ENCODE measurements at regions not wholly inside any gene's neighbourhood (a gene's known extent, or its start where the extent isn't known, plus 50 kb on each side); places are given as distances from the start of the nearest gene placed in this dataset.

DNA sequence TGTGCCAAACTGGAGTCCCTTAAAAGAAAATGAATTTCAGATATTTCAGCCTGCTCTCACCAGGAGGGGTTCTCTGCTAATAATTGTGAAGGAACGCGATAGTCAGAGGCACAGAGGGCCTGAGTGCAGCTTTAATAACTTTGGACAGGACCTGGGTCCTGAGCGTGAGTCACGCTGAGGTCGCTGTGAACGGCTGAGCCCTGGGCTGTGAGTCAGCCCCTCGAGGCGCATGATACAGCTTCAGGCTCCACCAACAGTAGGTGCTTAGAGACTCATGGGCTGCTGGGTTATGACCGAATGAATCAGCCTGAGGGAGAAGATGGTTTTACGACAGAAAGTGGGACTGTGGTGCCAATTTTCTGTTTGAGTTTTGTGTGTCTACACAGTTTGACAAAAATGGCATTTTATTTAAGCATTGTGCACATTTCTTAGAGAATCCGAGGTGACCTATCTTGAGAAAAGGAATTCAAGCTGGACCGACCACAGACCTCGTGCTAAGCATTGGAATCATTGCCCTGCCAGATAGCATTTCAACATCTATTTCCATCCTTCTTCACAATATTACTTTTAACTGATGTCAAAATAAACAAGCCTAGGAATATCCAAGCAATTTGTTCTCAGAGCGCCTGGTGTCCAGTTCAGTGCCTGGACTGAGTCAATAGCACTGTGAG lies 183.0 kb downstream of the THBS2 start:
- ChIA-PET CTCF (interaction anchor here (0.8 kb wide), 1 partner anchor 82 kb away, joined by 3 read pairs; no protein-coding TSS in a partner anchor), POLR2A (interaction anchor here (0.6 to 1.3 kb wide), 6 partner anchors 26 to 182 kb away, joined by 3 to 7 read pairs (median 3); no protein-coding TSS in a partner anchor)
- H3K4me3 ChIP-seq (ENCODE audit: low read depth, low read length): no peak overlapping the region
- peak; percentile 99 for DNase-seq (ENCODE audit: low read depth, low spot score)
- TF ChIP-seq, protein P1, sequence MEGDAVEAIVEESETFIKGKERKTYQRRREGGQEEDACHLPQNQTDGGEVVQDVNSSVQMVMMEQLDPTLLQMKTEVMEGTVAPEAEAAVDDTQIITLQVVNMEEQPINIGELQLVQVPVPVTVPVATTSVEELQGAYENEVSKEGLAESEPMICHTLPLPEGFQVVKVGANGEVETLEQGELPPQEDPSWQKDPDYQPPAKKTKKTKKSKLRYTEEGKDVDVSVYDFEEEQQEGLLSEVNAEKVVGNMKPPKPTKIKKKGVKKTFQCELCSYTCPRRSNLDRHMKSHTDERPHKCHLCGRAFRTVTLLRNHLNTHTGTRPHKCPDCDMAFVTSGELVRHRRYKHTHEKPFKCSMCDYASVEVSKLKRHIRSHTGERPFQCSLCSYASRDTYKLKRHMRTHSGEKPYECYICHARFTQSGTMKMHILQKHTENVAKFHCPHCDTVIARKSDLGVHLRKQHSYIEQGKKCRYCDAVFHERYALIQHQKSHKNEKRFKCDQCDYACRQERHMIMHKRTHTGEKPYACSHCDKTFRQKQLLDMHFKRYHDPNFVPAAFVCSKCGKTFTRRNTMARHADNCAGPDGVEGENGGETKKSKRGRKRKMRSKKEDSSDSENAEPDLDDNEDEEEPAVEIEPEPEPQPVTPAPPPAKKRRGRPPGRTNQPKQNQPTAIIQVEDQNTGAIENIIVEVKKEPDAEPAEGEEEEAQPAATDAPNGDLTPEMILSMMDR (IDR thresholded peaks at IDR 0.05; ENCODE audit: insufficient read depth, low read length, missing control alignments): no peak

GRCh38 chr6:169069356-169069755 lies 184.3 kb downstream of the THBS2 start:
- POLR2A ChIA-PET: no interaction called here
- CTCF ChIA-PET: interaction anchor here (1.0 kb wide), 1 partner anchor 25 kb away, joined by 3 read pairs; no protein-coding TSS in a partner anchor
- TF ChIP-seq, protein P1 (IDR thresholded peaks at IDR 0.05; ENCODE audit: insufficient read depth, low read length, missing control alignments): no peak
- H3K4me3 ChIP-seq (ENCODE audit: low read depth, low read length): no peak overlapping the region
- no peak for DNase-seq (ENCODE audit: low read depth, low spot score)

DNA sequence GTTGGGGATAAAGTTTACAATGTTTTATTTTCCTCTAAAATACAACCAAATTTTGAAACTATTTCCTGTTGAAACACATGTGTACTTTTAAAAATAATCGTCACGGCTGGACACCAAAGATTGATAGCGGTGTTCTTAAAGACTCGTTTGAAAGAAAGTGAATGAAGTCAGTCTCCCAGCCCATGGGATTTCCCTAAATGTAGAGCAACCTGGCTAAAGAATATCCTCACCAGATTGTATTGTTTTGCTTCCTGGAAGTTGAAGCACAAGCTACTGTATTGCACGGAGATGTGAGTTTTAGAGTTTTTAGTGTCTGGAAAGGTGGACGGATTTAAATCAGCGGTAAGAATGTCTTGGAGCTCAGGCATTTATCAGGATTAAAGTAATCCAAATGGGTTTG lies 189.5 kb downstream of the THBS2 start:
- ChIA-PET POLR2A (no interaction called here), CTCF (interaction anchor here (1.5 to 1.8 kb wide), 2 partner anchors 10 to 34 kb away, joined by 3 to 5 read pairs; no protein-coding TSS in a partner anchor)
- DNase-seq (ENCODE audit: low read depth, low spot score): no peak
- TF ChIP-seq, protein P1 (IDR thresholded peaks at IDR 0.05; ENCODE audit: insufficient read depth, low read length, missing control alignments): no peak
- H3K4me3 ChIP-seq (ENCODE audit: low read depth, low read length): no peak overlapping the region

DNA sequence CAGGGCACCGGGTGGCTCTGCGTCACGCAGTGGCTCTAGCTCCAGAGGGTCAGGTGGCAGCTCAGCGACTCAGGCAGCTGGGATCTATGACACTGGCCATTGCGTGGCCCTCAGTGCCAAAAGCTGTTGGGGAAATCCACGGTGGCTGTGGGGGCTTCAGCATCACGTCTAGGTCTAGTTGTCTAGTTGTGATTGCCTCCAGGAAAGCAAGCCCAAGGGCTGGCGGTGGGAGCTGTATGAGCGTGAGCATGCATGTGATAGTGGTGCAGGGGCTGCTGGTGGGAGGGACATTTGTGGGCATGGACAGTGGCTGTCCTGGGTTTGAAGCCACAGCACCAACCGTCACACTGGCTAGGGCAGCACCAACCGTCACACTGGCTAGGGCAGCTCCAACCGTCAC lies 191.4 kb downstream of the THBS2 start:
- ChIA-PET CTCF (interaction anchor here (1.8 kb wide), 1 partner anchor 8 kb away, joined by 5 read pairs; no protein-coding TSS in a partner anchor), POLR2A (no interaction called here)
- no peak for DNase-seq (ENCODE audit: low read depth, low spot score)
- TF ChIP-seq, protein P1 (IDR thresholded peaks at IDR 0.05; ENCODE audit: insufficient read depth, low read length, missing control alignments): no peak
- H3K4me3 ChIP-seq (ENCODE audit: low read depth, low read length): no peak overlapping the region

DNA sequence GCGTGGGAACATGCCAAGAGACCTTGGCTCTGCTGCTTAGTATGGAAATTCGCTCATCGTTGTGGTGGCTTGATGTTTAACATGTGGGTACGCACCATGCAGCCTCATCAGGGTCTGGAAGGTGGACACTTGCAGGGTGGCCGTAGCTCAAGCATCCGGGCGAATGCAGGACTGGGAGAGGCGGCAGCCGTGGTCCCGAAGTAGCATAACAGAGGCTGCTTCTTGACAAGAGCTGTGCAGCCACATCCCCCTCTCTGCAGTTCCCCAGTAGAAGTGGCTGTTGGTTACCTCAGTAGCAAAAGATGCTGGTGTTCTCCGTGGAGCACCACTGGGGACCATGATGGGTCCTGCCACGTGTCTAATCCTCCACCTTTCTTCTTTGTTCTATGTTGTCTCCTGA lies 195.0 kb downstream of the THBS2 start:
- no peak overlapping the region for H3K4me3 ChIP-seq (ENCODE audit: low read depth, low read length)
- TF ChIP-seq, protein P1 (IDR thresholded peaks at IDR 0.05; ENCODE audit: insufficient read depth, low read length, missing control alignments): no peak
- DNase-seq (ENCODE audit: low read depth, low spot score): no peak
- CTCF ChIA-PET: no interaction called here
- POLR2A ChIA-PET: no interaction called here

DNA sequence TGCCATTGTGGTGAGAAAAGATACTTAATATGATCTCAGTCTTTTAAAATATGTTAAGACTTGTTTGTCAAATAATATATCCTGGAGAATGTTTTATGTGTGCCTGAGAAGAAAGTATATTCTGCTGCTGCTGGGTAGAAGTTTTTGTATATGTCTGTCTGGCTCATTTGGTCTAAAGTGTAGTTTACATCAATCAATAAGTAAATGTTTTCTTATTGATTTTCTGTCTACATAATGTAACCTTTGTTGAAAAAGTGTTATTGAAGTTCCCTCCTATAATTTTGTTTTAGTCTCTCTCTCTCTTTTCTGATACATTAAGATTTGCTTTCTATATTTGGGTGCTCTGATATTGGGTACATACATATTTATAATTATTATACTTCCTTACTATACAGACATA lies 201.2 kb downstream of the THBS2 start:
- CTCF ChIA-PET: no interaction called here

More for the DNA sequence above, 201.2 kb downstream of the THBS2 start:
- no peak for DNase-seq (ENCODE audit: low read depth, low spot score)
- POLR2A ChIA-PET: no interaction called here
- H3K4me3 ChIP-seq (ENCODE audit: low read depth, low read length): no peak overlapping the region
- TF ChIP-seq, protein P1 (IDR thresholded peaks at IDR 0.05; ENCODE audit: insufficient read depth, low read length, missing control alignments): no peak

Measured in AG04449 (cell line).